DND-41 (cell line): ENCODE measurements at regions not wholly inside any gene's neighbourhood (a gene's known extent, or its start where the extent isn't known, plus 50 kb on each side); places are given as distances from the start of the nearest gene placed in this dataset.

Experiments used
- ATAC-seq: fragments of 200-7000 bp; cut with Tn5 transposase; 3 replicates; pipeline ENCODE4 v1.9.1; 2021; ENCODE audit warnings: low read depth; ENCODE audit not compliant: insufficient read depth
- DNase-seq: peaks from one replicate; pipeline ENCODE4 v3.0.0-alpha.2; 2020
- H2AFZ ChIP-seq: 2 replicates; pipeline ENCODE4 v1.6.0; 2012; ENCODE audit warnings: low read depth, low read length
- H3K27ac ChIP-seq: 2 replicates; pipeline ENCODE4 v1.5.1; 2012; ENCODE audit warnings: low read length, inconsistent platforms
- H3K27me3 ChIP-seq: fragments of 200-600 bp; sonication (generic); 2 replicates; pipeline ENCODE4 v1.6.0; 2012; ENCODE audit warnings: low read length, mild to moderate bottlenecking, inconsistent platforms; ENCODE audit not compliant: insufficient read depth, poor library complexity
- H3K36me3 ChIP-seq: 2 replicates; pipeline ENCODE4 v1.5.1; 2012; ENCODE audit warnings: low read length, inconsistent platforms; ENCODE audit not compliant: insufficient read depth
- H3K4me1 ChIP-seq: 2 replicates; pipeline ENCODE4 v1.5.1; 2012; ENCODE audit warnings: mild to moderate bottlenecking, low read length; ENCODE audit not compliant: insufficient read depth
- H3K4me2 ChIP-seq: 2 replicates; pipeline ENCODE4 v1.6.0; 2012; ENCODE audit warnings: mild to moderate bottlenecking, moderate library complexity, low read length, inconsistent platforms; ENCODE audit not compliant: insufficient read depth
- H3K4me3 ChIP-seq, 2 experiments: fragments of 200-600 bp in 1 of 2; shearing (Covaris generic) in 1 of 2; 2 replicates each; pipeline ENCODE4 v1.5.1; 2012 to 2016; ENCODE audit warnings: inconsistent platforms in 2 of 2, low read length in 2 of 2, mild to moderate bottlenecking in 2 of 2, low read depth in 1 of 2, moderate library complexity in 1 of 2
- H3K79me2 ChIP-seq: 2 replicates; pipeline ENCODE4 v1.6.0; 2012; ENCODE audit warnings: low read length, inconsistent platforms; ENCODE audit not compliant: insufficient read depth
- H3K9ac ChIP-seq: 2 replicates; pipeline ENCODE4 v1.6.0; 2012; ENCODE audit warnings: low read depth, mild to moderate bottlenecking, inconsistent platforms, low read length, moderate library complexity
- H3K9me3 ChIP-seq: 2 replicates; pipeline ENCODE4 v1.5.1; 2012; ENCODE audit warnings: low read length, moderate library complexity, mild to moderate bottlenecking, inconsistent platforms; ENCODE audit not compliant: insufficient read depth, severe bottlenecking
- H4K20me1 ChIP-seq: 2 replicates; pipeline ENCODE4 v1.6.0; 2012; ENCODE audit warnings: low read length; ENCODE audit not compliant: insufficient read depth
- EZH2 ChIP-seq: IDR thresholded peaks from 3 replicates; pipeline ENCODE4 v1.6.1; 2012; ENCODE audit warnings: borderline replicate concordance, low read depth, mild to moderate bottlenecking, moderate library complexity, low read length, inconsistent platforms; ENCODE audit not compliant: severe bottlenecking
- TF ChIP-seq, protein P1 (sequence below): IDR thresholded peaks from 2 replicates; pipeline ENCODE4 v1.5.1; 2012; ENCODE audit warnings: borderline replicate concordance, low read length, moderate library complexity, mild to moderate bottlenecking; ENCODE audit not compliant: poor library complexity, severe bottlenecking; ENCODE audit errors: extremely low read depth

DNA sequence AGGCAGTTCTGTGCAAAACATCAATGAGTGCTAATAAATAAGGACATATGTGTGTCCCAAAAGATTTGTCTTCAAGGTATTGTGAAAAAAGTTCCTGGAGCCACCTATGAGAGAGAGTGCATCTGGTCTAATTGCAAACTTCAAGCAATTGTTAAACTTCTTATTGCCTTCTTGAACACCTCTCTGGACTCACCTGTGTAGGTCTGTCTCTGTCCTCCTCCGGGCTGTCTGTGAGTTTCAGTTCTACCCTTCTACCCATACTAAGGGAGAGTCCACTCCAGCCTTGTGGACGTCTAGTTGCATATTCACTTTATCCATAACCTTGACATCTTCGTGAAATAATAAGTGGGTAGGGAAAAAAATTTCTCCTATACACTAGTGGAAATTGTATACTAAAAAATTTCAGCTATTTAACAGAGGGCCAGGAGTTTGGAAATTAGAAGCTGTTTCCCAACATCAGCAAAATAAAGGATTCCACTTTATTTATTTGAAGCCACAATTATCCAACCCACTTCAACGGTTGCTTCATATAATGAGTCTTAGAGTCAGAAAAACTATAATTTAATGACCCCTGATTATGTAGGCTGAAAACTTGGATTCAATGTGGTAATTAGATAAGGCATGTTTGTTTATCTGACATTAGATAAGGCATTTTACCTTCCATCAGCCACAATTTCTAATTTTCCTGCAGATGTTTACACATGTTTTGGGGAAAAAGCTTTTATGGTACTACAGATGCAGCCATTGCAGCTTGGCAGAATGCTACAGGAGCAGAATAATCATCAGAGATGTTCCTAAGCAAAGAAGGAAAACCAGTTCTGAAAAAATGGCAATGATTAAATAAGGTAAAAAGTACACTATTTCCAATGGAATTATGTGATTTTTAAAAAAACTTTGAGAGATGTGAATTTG lies 150.8 kb upstream of the FAM3C start:
- Histone ChIP-seq H3K9me3 (no peaks in the 10 kb centered on the region), H3K79me2 (no peaks in the 10 kb centered on the region), H4K20me1 (no peaks in the 10 kb centered on the region), H3K4me1 (no peaks in the 10 kb centered on the region), H2AFZ (no peak overlapping the region), H3K9ac (no peak overlapping the region), H3K36me3 (no peaks in the 10 kb centered on the region), H3K27me3 (no peaks in the 10 kb centered on the region), H3K4me2 (peak overlapping the region; percentile 9; the same call in 1 of the 2 replicates), H3K4me3 (no peak overlapping the region), H3K27ac (no peak overlapping the region)
- DNase-seq = no peak
- no peak for TF ChIP-seq EZH2
- ATAC-seq = no peak

DNA sequence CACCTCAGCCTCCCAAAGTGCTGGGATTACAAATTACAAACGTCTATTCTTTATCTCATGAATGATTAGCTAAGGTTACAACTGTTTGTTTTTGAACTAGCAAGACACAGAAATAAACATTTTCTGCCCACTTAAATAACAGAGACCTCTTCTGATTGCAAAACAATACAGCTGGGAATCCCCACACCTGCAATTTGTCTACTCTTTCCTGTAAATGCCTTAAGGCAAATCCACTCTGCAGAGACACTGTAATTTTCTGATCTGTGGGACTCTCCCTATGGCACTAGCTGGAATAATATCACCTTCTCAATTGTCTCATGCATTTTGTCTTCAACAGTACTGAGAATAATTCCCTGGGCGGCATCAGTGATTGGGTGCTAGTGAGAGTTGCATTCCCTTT lies 149.3 kb upstream of the FAM3C start:
- Histone ChIP-seq H3K27me3 (no peaks in the 10 kb centered on the region), H3K4me2 (no peak overlapping the region), H2AFZ (no peak overlapping the region), H3K36me3 (no peaks in the 10 kb centered on the region), H3K27ac (no peak overlapping the region), H3K4me1 (no peaks in the 10 kb centered on the region), H3K9me3 (no peaks in the 10 kb centered on the region), H3K79me2 (no peaks in the 10 kb centered on the region), H3K4me3 (no peak overlapping the region), H4K20me1 (no peaks in the 10 kb centered on the region), H3K9ac (no peak overlapping the region)
- DNase-seq = no peak
- ATAC-seq = no peak
- no peak for TF ChIP-seq EZH2
- TF ChIP-seq, protein P1, sequence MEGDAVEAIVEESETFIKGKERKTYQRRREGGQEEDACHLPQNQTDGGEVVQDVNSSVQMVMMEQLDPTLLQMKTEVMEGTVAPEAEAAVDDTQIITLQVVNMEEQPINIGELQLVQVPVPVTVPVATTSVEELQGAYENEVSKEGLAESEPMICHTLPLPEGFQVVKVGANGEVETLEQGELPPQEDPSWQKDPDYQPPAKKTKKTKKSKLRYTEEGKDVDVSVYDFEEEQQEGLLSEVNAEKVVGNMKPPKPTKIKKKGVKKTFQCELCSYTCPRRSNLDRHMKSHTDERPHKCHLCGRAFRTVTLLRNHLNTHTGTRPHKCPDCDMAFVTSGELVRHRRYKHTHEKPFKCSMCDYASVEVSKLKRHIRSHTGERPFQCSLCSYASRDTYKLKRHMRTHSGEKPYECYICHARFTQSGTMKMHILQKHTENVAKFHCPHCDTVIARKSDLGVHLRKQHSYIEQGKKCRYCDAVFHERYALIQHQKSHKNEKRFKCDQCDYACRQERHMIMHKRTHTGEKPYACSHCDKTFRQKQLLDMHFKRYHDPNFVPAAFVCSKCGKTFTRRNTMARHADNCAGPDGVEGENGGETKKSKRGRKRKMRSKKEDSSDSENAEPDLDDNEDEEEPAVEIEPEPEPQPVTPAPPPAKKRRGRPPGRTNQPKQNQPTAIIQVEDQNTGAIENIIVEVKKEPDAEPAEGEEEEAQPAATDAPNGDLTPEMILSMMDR = no peak

DNA sequence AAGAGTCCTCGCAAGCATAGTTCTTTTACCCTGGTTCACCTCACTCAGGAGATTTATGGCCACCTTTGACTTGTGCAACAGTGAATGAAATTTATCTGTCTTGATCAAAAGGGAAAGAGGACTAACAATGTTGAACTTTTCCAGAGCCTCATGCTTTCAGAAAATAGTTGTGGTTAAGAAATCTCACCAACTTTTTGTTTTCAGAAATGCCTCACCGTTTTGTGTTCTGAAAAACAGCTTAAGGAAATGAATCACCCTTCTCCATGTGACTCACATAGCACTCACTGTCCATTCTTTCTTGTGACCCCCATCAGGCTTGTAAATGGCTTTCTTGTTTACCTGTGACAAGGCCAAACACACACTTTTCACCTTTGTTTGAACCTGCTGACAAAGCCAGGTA lies 148.6 kb upstream of the FAM3C start:
- ATAC-seq = no peak
- H3K9ac ChIP-seq = no peak overlapping the region
- no peaks in the 10 kb centered on the region for H3K36me3 ChIP-seq
- no peaks in the 10 kb centered on the region for H3K9me3 ChIP-seq
- no peak overlapping the region for H3K4me2 ChIP-seq
- no peak overlapping the region for H3K4me3 ChIP-seq
- no peaks in the 10 kb centered on the region for H3K79me2 ChIP-seq
- TF ChIP-seq, protein P1 = no peak
- TF ChIP-seq EZH2 = no peak
- H3K4me1 ChIP-seq = no peaks in the 10 kb centered on the region
- H3K27me3 ChIP-seq = no peaks in the 10 kb centered on the region
- H3K27ac ChIP-seq = no peak overlapping the region
- no peak overlapping the region for H2AFZ ChIP-seq
- DNase-seq = no peak
- H4K20me1 ChIP-seq = no peaks in the 10 kb centered on the region

DNA sequence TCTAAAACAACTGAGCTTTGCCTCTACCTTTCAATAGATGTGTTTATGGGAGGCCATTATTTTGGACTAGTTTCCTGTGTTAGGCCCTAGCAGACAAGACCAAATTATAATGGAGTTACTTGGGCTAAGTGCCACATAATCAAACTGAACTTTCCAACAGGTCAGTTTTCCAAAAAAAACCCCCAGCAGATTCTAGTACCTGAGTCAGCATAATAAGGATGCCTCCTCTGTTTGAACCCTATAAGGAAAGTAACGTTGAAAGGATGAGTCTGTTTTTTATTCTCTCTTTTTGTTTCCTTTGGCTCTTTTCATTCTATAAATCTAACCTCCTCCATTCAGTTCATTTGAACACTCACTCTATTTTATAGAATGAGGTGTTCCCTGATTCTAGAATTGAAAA lies 148.1 kb upstream of the FAM3C start:
- H3K9me3 ChIP-seq = no peaks in the 10 kb centered on the region
- no peaks in the 10 kb centered on the region for H3K79me2 ChIP-seq
- H3K4me1 ChIP-seq = no peaks in the 10 kb centered on the region
- H3K36me3 ChIP-seq = no peaks in the 10 kb centered on the region
- no peak for ATAC-seq
- DNase-seq = no peak
- H2AFZ ChIP-seq = no peak overlapping the region
- no peaks in the 10 kb centered on the region for H3K27me3 ChIP-seq
- TF ChIP-seq, protein P1 = no peak
- TF ChIP-seq EZH2 = no peak
- H3K4me3 ChIP-seq = no peak overlapping the region
- H3K27ac ChIP-seq = no peak overlapping the region
- no peak overlapping the region for H3K4me2 ChIP-seq
- H3K9ac ChIP-seq = no peak overlapping the region
- no peaks in the 10 kb centered on the region for H4K20me1 ChIP-seq
